ENCODE measurements at regions not wholly inside any gene's neighbourhood (a gene's known extent, or its start where the extent isn't known, plus 50 kb on each side); places are given as distances from the start of the nearest gene placed in this dataset.
"Not testable (repeated sequence)": the region's sequence is repeated elsewhere in the genome, so short reads cannot be mapped to it uniquely, and the experiment has no call there.

DNA sequence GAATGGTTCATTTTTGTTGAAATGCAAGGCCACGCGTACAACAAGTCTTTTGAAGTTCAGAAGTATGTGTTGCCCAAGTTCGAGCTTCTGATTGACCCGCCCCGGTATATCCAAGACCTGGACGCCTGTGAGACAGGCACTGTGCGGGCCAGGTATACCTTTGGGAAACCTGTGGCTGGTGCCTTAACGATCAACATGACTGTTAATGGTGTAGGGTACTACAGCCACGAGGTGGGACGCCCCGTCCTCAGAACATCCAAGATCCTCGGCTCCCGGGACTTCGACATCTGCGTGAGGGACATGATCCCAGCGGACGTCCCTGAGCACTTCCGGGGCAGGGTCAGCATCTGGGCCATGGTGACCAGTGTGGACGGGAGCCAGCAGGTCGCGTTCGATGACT is 1246.9 kb upstream of the PHF14 start:
- TF ChIP-seq, protein P1, sequence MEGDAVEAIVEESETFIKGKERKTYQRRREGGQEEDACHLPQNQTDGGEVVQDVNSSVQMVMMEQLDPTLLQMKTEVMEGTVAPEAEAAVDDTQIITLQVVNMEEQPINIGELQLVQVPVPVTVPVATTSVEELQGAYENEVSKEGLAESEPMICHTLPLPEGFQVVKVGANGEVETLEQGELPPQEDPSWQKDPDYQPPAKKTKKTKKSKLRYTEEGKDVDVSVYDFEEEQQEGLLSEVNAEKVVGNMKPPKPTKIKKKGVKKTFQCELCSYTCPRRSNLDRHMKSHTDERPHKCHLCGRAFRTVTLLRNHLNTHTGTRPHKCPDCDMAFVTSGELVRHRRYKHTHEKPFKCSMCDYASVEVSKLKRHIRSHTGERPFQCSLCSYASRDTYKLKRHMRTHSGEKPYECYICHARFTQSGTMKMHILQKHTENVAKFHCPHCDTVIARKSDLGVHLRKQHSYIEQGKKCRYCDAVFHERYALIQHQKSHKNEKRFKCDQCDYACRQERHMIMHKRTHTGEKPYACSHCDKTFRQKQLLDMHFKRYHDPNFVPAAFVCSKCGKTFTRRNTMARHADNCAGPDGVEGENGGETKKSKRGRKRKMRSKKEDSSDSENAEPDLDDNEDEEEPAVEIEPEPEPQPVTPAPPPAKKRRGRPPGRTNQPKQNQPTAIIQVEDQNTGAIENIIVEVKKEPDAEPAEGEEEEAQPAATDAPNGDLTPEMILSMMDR (IDR thresholded peaks at IDR 0.05), result not testable (repeated sequence)
- TF ChIP-seq POLR2A, EP300, POLR2AphosphoS5 (IDR thresholded peaks at IDR 0.05): not testable (repeated sequence)

Measured in sigmoid colon (tissue), 4 donors.